ENCODE measurements at regions not wholly inside any gene's neighbourhood (a gene's known extent, or its start where the extent isn't known, plus 50 kb on each side); places are given as distances from the start of the nearest gene placed in this dataset.

GRCh38 chr7:16299853-16300252 is 121.5 kb downstream of the CRPPA start:
- Histone ChIP-seq H3K4me3 (ENCODE audit: low read depth, low read length) (no peak overlapping the region), H3K4me1 (peaks cover 18% of the 10 kb centered on the region), H3K27me3 (no peaks in the 10 kb centered on the region), H3K9me3 (no peaks in the 10 kb centered on the region), H3K36me3 (no peaks in the 10 kb centered on the region)
- DNase-seq: no peak
- no peak for TF ChIP-seq CTCF (IDR thresholded peaks at IDR 0.05; ENCODE audit: low read depth, low read length)

GRCh38 chr7:16298221-16298620 is 123.1 kb downstream of the CRPPA start:
- Histone ChIP-seq H3K4me1 (peaks cover 14% of the 10 kb centered on the region), H3K27me3 (no peaks in the 10 kb centered on the region), H3K4me3 (ENCODE audit: low read depth, low read length) (no peak overlapping the region), H3K9me3 (no peaks in the 10 kb centered on the region), H3K36me3 (no peaks in the 10 kb centered on the region)
- TF ChIP-seq CTCF (IDR thresholded peaks at IDR 0.05; ENCODE audit: low read depth, low read length): no peak
- no peak for DNase-seq

- Histone ChIP-seq H3K27me3 (no peaks in the 10 kb centered on the region), H3K4me1 (peaks cover 3% of the 10 kb centered on the region), H3K9me3 (no peaks in the 10 kb centered on the region), H3K36me3 (no peaks in the 10 kb centered on the region), H3K4me3 (ENCODE audit: low read depth, low read length) (no peak overlapping the region)
- no peak for DNase-seq
- TF ChIP-seq CTCF (IDR thresholded peaks at IDR 0.05; ENCODE audit: low read depth, low read length): no peak
These were observed 125.8 kb downstream of the CRPPA start for GRCh38 chr7:16295558-16295957.

GRCh38 chr7:16293669-16294425 is 127.5 kb downstream of the CRPPA start:
- DNase-seq: no peak

GRCh38 chr7:16284581-16284980 is 136.8 kb downstream of the CRPPA start:
- Histone ChIP-seq H3K4me3 (ENCODE audit: low read depth, low read length) (no peak overlapping the region), H3K36me3 (no peaks in the 10 kb centered on the region), H3K4me1 (no peaks in the 10 kb centered on the region), H3K9me3 (no peaks in the 10 kb centered on the region), H3K27me3 (no peaks in the 10 kb centered on the region)
- TF ChIP-seq CTCF (IDR thresholded peaks at IDR 0.05; ENCODE audit: low read depth, low read length): no peak
- no peak for DNase-seq

More at GRCh38 chr7:16293669-16294425, 127.5 kb downstream of the CRPPA start:
- no peak for TF ChIP-seq CTCF (IDR thresholded peaks at IDR 0.05; ENCODE audit: low read depth, low read length)
- no peak overlapping the region for H3K4me3 ChIP-seq (ENCODE audit: low read depth, low read length)
- no peaks in the 10 kb centered on the region for H3K9me3 ChIP-seq
- no peaks in the 10 kb centered on the region; the same call in 1 of the 2 replicates for H3K4me1 ChIP-seq
- no peaks in the 10 kb centered on the region for H3K27me3 ChIP-seq
- H3K36me3 ChIP-seq: no peaks in the 10 kb centered on the region

GRCh38 chr7:16278167-16278787 is 143.1 kb downstream of the CRPPA start:
- DNase-seq: no peak
- Histone ChIP-seq H3K9me3 (no peaks in the 10 kb centered on the region), H3K27me3 (no peaks in the 10 kb centered on the region), H3K4me3 (ENCODE audit: low read depth, low read length) (no peak overlapping the region), H3K4me1 (no peaks in the 10 kb centered on the region), H3K36me3 (no peaks in the 10 kb centered on the region)
- TF ChIP-seq CTCF (IDR thresholded peaks at IDR 0.05; ENCODE audit: low read depth, low read length): no peak

All from BE2C (cell line).